ENCODE measurements at regions not wholly inside any gene's neighbourhood (a gene's known extent, or its start where the extent isn't known, plus 50 kb on each side); places are given as distances from the start of the nearest gene placed in this dataset.

DNA sequence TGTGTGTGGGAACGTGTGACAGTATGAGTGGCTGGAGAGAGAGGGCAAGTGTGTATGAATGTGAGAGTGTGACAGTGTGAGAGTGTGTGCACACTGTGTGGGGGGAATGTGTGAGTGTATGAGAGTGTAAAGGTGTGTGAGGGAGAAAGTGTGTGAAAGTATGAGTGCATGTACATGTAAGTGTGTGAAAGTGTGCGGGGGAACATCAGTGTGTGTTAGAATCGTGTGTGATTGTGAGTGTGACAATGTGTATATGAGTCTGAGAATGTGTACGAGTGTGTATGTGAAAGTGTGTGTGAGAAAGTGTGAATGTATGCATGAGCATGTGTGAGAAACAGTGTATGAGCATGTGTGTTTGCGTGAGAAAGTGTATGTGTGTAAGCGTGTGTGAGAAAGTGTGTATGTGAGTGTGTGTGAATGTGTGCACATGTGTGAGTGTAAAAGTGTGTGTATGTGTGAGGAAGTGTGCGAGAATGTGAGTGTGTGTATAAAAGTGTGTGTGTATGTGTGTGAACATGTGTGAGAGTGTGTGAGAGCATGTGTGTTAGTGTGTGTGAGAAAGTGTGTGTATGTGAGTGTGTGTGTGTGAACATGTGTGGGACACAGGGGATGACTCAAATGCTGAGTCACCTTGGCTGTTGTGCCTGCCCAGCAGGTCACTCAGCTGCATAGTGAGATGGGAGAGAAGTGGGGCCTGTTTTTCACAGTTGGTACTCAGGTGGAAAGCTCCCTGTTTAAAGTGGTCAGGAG, 220.5 kb upstream of the TBX3 start:
- no peak overlapping the region for H3K27ac Mint-ChIP-seq
- peak; percentile 47 for DNase-seq
- peaks cover 15% of the 10 kb centered on the region for H3K4me1 Mint-ChIP-seq (ENCODE audit: low read depth)
- TF ChIP-seq, protein P1, sequence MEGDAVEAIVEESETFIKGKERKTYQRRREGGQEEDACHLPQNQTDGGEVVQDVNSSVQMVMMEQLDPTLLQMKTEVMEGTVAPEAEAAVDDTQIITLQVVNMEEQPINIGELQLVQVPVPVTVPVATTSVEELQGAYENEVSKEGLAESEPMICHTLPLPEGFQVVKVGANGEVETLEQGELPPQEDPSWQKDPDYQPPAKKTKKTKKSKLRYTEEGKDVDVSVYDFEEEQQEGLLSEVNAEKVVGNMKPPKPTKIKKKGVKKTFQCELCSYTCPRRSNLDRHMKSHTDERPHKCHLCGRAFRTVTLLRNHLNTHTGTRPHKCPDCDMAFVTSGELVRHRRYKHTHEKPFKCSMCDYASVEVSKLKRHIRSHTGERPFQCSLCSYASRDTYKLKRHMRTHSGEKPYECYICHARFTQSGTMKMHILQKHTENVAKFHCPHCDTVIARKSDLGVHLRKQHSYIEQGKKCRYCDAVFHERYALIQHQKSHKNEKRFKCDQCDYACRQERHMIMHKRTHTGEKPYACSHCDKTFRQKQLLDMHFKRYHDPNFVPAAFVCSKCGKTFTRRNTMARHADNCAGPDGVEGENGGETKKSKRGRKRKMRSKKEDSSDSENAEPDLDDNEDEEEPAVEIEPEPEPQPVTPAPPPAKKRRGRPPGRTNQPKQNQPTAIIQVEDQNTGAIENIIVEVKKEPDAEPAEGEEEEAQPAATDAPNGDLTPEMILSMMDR (IDR thresholded peaks at IDR 0.05) = no peak
- no peak overlapping the region for H3K4me3 Mint-ChIP-seq
- H3K36me3 Mint-ChIP-seq (ENCODE audit: low read depth) = no peaks in the 10 kb centered on the region
- H3K9me3 Mint-ChIP-seq = no peaks in the 10 kb centered on the region
- H3K27me3 Mint-ChIP-seq (ENCODE audit: insufficient read depth) = no peaks in the 10 kb centered on the region; the same call in 1 of the 2 replicates

DNA sequence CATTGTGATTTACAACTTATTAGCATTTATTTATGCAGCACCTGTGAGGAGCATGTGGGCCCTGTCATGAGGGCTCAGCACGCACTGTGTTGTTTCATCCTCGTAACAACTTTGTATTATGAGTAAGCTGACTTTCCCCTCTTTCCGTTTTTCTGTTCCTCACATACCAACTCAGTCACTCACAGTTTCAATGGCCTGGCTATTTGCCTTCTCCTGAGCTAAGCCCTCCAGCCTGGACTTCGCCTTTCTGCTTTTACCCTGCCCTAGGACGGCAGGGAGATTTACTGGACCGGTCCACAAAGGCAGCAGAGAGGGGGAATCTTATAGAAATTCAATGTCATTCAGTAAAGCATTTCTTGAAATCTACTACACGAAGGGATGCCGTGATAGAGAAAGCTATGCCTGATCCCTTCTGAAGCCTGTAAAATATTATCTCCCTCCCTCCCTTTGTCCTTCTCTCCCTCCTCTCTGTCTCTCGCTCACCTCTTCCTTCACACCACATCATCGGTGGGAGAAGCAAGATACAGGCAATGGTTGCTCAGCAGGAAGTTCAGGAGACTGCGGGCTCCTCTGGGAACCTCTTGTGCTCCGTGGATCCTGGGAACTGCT, 219.2 kb upstream of the TBX3 start:
- DNase-seq = peak; percentile 82
- Mint-ChIP-seq H3K4me1 (ENCODE audit: low read depth) (peaks cover 15% of the 10 kb centered on the region), H3K27me3 (ENCODE audit: insufficient read depth) (no peaks in the 10 kb centered on the region; the same call in 1 of the 2 replicates), H3K9me3 (no peaks in the 10 kb centered on the region), H3K27ac (no peak overlapping the region), H3K36me3 (ENCODE audit: low read depth) (no peaks in the 10 kb centered on the region), H3K4me3 (no peak overlapping the region)
- TF ChIP-seq, protein P1 (IDR thresholded peaks at IDR 0.05) = no peak

DNA sequence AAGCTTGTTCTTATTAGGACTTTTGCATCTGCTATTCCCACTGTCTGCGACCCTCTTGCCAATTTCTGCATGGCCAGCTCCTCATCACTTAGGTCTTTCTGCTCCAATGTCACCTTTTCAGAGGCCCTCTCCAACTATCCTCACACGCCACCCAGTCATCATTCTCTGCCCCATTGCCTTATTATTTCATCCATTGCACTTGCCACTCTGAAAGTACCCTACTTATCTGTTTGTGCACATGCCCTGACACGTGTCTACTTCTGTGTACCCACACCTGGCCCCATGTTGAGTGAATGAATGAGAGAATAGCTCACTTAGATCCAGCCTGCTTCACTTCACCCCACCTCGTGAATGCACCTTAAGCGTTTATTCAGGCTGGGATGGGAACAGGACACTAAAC, 218.7 kb upstream of the TBX3 start:
- no peak overlapping the region for H3K4me3 Mint-ChIP-seq
- no peaks in the 10 kb centered on the region for H3K36me3 Mint-ChIP-seq (ENCODE audit: low read depth)
- no peak overlapping the region for H3K27ac Mint-ChIP-seq
- H3K4me1 Mint-ChIP-seq (ENCODE audit: low read depth) = peaks cover 15% of the 10 kb centered on the region
- TF ChIP-seq, protein P1 (IDR thresholded peaks at IDR 0.05) = no peak
- DNase-seq = no peak
- H3K27me3 Mint-ChIP-seq (ENCODE audit: insufficient read depth) = no peaks in the 10 kb centered on the region; the same call in 1 of the 2 replicates
- H3K9me3 Mint-ChIP-seq = no peaks in the 10 kb centered on the region

DNA sequence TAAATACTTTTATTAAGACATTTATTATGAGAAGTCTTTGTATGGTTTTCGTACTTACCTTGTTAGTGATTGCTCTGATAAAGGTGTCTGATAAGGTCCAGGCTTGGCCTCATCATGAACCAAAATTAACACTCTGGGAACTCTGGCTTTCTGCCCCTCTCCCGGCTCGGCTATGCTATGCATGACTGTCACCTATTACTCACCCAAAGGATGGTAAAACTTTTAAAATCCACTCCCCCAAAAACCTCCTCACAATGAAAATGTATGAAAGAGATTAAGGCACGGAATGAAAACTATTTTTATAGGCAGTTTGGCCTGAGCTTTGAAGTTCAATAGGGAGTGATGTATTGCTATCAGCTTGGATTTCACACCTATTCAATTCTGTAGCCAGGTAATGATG, 217.3 kb upstream of the TBX3 start:
- Mint-ChIP-seq H3K27me3 (ENCODE audit: insufficient read depth) (no peaks in the 10 kb centered on the region; the same call in 1 of the 2 replicates), H3K4me1 (ENCODE audit: low read depth) (peaks cover 16% of the 10 kb centered on the region), H3K27ac (no peak overlapping the region; the same call in 1 of the 2 replicates), H3K9me3 (no peaks in the 10 kb centered on the region), H3K36me3 (ENCODE audit: low read depth) (no peaks in the 10 kb centered on the region), H3K4me3 (no peak overlapping the region)
- no peak for DNase-seq
- TF ChIP-seq, protein P1 (IDR thresholded peaks at IDR 0.05) = no peak

DNA sequence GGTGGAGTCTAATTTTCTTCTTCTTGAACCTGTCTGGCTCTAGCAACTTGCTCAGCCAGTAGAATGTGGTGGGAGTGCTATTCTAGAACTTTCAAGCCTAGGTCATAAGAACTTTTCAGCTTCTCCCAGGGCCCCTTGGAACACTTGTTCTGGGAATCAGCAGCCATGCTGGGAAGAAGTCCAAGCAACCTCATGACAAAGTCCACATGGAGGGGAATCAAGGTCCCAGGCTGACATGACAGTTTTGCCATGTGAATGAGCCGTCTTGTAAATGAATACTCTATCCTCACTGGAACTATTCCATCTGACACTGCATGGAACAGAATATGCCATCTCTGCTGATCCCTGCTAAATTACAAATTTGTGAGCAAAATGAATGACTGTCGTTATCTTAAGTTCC, 214.2 kb upstream of the TBX3 start:
- Mint-ChIP-seq H3K9me3 (no peaks in the 10 kb centered on the region), H3K36me3 (ENCODE audit: low read depth) (no peaks in the 10 kb centered on the region), H3K4me3 (no peak overlapping the region), H3K27me3 (ENCODE audit: insufficient read depth) (no peaks in the 10 kb centered on the region; the same call in 1 of the 2 replicates), H3K4me1 (ENCODE audit: low read depth) (peaks cover 22% of the 10 kb centered on the region), H3K27ac (no peak overlapping the region)
- DNase-seq = no peak
- TF ChIP-seq, protein P1 (IDR thresholded peaks at IDR 0.05) = no peak
